IMR-90 (cell line): ENCODE measurements at regions not wholly inside any gene's neighbourhood (a gene's known extent, or its start where the extent isn't known, plus 50 kb on each side); places are given as distances from the start of the nearest gene placed in this dataset.

Experiments
- NFE2L2 ChIP-seq: fragments of 150-350 bp; IDR thresholded peaks from 2 replicates; pipeline ENCODE4 v1.6.1; 2016; ENCODE audit warnings: low read depth, mild to moderate bottlenecking, low read length
- TF ChIP-seq, protein P1 (sequence below): conservative IDR thresholded peaks from 2 replicates; pipeline ENCODE4 v1.5.1; 2012; ENCODE audit warnings: mild to moderate bottlenecking, low read depth, low read length, improper control_type of control experiment

DNA sequence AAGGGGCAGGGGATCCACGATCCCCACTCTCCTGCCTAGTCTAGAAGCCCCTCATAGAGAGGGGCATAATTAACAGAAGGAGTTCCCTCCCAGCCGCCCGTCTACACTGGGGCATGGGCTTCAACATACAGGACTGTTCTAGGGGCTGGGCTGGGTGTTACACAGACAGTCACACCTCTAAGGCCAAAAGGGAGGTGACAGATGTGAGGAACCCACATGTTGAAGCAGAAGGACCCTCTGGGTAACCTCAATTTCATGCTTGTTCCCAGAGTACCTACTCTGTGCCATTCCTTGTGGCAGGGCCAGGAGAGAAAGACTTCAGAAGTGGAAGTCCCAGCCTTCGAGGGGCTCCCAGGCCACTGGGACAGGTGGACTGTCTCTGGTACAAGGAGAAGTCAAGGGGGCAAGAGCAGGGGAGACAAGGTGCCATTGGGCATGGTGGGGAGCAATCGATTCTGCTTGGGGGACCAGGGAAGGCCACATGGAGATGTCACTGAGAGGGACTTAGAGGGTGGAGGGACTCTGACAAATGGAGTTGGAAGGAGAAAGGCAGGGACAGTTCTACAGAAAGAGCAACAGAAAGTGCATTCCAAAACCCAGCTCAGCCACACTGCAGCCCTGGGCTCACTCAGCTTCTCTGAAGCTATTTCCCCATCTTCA, 71.3 kb downstream of the CPN2 start:
- TF ChIP-seq, protein P1, sequence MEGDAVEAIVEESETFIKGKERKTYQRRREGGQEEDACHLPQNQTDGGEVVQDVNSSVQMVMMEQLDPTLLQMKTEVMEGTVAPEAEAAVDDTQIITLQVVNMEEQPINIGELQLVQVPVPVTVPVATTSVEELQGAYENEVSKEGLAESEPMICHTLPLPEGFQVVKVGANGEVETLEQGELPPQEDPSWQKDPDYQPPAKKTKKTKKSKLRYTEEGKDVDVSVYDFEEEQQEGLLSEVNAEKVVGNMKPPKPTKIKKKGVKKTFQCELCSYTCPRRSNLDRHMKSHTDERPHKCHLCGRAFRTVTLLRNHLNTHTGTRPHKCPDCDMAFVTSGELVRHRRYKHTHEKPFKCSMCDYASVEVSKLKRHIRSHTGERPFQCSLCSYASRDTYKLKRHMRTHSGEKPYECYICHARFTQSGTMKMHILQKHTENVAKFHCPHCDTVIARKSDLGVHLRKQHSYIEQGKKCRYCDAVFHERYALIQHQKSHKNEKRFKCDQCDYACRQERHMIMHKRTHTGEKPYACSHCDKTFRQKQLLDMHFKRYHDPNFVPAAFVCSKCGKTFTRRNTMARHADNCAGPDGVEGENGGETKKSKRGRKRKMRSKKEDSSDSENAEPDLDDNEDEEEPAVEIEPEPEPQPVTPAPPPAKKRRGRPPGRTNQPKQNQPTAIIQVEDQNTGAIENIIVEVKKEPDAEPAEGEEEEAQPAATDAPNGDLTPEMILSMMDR: no peak
- no peak for TF ChIP-seq NFE2L2
